Cardiac fibroblast (primary cell): ENCODE measurements at regions not wholly inside any gene's neighbourhood (a gene's known extent, or its start where the extent isn't known, plus 50 kb on each side); places are given as distances from the start of the nearest gene placed in this dataset.

Experiments used
- DNase-seq, 2 donors: peaks; one replicate each; pipeline versions ENCODE4 v3.0.0 to v3.0.0-alpha.2; 2010; ENCODE audit warnings: low read depth in 2 of 2
- H3K4me3 ChIP-seq, 2 donors: replicated peaks in 1 of 2; 1 replicate in 1 of 2; 2 replicates in 1 of 2; pipeline ENCODE4 v1.5.1; 2011; ENCODE audit warnings: low read depth in 2 of 2, low read length in 2 of 2, mild to moderate bottlenecking in 2 of 2, moderate library complexity in 1 of 2
- TF ChIP-seq, protein P1 (sequence below): IDR thresholded peaks from one replicate; pipeline ENCODE4 v1.5.1; 2011; ENCODE audit warnings: low read depth, mild to moderate bottlenecking, low read length, inconsistent platforms

DNA sequence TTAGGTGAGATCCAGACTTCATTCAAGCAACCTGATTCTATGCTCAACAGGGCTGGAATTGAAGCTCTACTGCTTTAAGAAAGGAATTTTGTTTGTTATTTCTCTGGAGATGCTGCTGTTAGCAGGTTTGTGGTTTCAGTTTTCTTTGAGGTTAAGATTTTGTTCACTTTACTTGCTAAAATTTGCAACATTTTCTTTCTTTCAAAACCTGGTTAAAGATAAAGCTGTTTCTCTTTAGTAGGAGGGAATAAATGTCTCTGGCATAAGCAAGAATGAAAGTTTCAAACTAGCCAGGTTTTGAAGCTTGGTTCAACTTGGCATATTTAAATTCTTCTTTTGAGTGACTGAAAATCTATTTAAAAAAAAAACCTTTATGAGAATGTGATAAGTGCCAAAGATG lies 660.6 kb upstream of the NR3C2 start:
- TF ChIP-seq, protein P1, sequence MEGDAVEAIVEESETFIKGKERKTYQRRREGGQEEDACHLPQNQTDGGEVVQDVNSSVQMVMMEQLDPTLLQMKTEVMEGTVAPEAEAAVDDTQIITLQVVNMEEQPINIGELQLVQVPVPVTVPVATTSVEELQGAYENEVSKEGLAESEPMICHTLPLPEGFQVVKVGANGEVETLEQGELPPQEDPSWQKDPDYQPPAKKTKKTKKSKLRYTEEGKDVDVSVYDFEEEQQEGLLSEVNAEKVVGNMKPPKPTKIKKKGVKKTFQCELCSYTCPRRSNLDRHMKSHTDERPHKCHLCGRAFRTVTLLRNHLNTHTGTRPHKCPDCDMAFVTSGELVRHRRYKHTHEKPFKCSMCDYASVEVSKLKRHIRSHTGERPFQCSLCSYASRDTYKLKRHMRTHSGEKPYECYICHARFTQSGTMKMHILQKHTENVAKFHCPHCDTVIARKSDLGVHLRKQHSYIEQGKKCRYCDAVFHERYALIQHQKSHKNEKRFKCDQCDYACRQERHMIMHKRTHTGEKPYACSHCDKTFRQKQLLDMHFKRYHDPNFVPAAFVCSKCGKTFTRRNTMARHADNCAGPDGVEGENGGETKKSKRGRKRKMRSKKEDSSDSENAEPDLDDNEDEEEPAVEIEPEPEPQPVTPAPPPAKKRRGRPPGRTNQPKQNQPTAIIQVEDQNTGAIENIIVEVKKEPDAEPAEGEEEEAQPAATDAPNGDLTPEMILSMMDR: no peak
- DNase-seq: no peak
- no peak overlapping the region for H3K4me3 ChIP-seq

DNA sequence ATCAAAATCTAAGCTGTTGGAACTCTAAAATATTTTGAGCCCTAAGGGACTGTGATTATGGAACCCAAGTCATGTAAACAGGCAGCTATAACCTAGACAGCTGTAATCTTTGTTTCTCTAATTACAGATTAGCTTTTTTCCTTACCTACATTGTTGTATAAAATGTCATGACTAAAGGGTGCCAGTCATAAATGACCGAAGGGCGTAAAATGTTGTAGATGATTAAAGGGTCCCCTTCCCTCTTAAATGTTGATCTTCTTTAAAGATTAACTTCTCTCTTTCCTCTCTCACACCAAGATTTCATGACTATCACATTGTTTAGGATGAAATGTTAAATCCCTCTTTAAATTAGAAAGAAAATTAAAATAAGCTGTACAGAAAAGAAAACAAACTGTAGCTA lies 659.4 kb upstream of the NR3C2 start:
- H3K4me3 ChIP-seq: no peak overlapping the region

DNA sequence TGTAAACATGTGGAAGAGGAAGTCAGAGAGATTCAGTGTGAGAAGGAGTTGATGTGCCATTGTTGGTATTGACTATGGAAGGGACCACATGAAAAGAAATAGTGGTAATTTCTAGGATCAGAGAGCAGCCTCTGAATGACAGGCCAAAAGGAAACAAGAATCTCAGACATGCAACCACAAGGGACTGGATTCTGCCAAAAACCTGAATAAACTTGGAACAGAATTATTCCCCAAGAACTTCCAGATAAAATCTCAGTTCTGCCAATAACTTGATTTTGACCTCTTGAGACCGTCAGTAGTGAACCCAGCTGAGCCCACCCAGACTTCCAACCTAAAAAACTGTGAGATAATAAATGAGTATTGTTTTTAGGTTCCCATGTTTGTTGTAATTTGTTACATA lies 653.6 kb upstream of the NR3C2 start:
- peak; percentile 14 to 25 for DNase-seq
- no peak overlapping the region for H3K4me3 ChIP-seq
- TF ChIP-seq, protein P1: no peak

More for the DNA sequence above, 659.4 kb upstream of the NR3C2 start:
- DNase-seq: no peak
- TF ChIP-seq, protein P1: no peak

DNA sequence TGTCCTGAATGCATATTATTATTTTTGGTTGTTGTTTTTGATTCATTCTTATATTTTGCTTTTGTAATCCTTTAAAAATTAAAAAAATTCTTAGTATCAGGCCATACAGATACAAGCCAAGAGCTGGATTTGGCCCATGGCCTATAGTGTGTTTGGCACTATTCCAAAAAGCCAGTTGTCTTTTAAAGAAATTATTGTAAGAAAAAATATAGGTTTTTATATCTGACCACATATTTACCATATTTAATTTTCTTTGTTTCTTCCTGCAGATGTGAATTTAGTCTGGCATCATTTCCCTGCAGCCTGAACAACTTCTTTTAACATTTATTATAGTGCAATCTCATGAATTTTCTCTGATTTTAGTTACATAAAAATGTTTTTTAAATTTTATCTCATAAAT lies 652.8 kb upstream of the NR3C2 start:
- TF ChIP-seq, protein P1: no peak
- DNase-seq: peak in 1 of 2 donors; percentile 16
- no peak overlapping the region for H3K4me3 ChIP-seq

DNA sequence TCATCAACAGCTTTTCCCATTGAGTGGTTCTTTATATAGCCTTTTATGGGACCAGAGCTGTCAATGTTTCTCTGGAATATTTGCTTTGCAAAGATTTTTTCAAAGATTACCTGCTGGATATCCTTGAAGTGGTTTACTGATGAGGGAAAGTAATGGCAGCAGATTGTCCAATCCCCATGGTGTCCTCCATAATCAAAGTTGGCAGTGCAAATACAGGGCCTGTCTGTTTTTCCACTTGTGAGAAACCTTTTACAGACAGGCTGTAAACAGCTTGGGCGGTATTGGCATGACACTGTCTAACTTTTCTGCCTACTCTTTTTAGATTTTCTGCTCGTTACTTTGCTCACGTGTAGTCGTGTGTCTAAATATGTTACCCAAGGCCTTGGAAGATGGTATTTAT lies 641.9 kb upstream of the NR3C2 start:
- TF ChIP-seq, protein P1: no peak
- H3K4me3 ChIP-seq: no peak overlapping the region
- DNase-seq: no peak

DNA sequence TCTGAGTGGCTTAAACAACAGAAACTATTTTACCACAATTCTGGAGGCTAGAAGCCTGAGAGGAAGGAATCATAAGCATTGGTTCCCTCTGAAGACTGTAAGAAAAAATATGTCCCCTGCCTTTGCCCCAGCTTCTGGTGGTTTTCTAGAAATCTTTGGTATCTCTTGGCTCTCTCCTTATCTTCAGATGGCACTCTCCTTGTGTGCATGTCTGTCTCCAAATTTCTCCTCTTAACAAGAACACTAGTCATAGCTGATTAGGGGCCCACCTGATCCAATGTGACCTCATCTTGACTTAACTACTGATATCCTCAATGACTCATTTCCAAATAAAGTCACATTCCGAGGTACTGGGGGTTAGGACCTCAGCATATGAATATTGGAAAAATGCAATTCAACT lies 635.0 kb upstream of the NR3C2 start:
- TF ChIP-seq, protein P1: no peak
- H3K4me3 ChIP-seq: no peak overlapping the region
- DNase-seq: no peak

DNA sequence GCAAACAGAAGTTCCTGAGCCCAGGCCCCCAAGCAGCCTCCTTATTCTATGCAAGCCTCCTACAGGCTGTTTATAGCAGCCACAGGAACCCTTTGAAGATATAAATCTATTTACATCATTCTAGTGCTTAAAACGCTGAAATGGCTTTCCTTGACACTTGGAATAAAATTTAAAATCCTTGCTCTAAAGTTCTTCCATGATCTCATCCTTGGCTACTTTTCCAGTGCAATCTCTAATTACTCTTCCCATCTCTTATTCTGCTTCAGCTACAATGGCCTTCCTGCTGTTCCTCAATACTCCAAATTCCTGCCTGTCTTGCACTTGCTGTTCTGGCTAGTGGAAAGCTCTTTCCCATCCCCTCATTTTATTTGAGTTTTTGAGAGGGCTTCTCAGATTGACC lies 634.2 kb upstream of the NR3C2 start:
- no peak for DNase-seq
- H3K4me3 ChIP-seq: no peak overlapping the region
- TF ChIP-seq, protein P1: no peak
